Fibroblast of skin of left quadriceps (primary cell): ENCODE measurements at regions not wholly inside any gene's neighbourhood (a gene's known extent, or its start where the extent isn't known, plus 50 kb on each side); places are given as distances from the start of the nearest gene placed in this dataset.

Source experiments
- DNase-seq, 2 experiments: peaks; one replicate each; pipeline ENCODE4 v3.0.0-alpha.2; 2013; ENCODE audit warnings: low read depth in 2 of 2

DNA sequence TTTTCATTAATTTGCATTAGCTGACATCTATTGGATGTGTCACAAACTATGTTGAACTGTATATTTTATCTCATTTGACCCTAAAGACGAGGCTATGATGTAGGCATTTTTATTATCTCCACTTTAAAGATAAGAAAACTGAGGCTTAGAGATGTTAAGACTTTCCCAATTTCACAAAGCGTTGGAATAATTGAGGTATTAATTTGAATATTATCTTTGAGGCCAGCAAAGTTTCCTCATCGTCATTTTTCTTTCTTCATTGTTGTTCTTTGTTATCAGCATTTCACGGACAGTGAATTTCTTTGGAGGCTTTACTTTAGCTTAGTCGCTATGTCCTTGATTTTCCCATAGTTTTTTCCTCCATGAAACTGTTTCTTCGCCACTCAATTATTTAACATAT, 227.5 kb upstream of the MYOCD start:
- DNase-seq = no peak

DNA sequence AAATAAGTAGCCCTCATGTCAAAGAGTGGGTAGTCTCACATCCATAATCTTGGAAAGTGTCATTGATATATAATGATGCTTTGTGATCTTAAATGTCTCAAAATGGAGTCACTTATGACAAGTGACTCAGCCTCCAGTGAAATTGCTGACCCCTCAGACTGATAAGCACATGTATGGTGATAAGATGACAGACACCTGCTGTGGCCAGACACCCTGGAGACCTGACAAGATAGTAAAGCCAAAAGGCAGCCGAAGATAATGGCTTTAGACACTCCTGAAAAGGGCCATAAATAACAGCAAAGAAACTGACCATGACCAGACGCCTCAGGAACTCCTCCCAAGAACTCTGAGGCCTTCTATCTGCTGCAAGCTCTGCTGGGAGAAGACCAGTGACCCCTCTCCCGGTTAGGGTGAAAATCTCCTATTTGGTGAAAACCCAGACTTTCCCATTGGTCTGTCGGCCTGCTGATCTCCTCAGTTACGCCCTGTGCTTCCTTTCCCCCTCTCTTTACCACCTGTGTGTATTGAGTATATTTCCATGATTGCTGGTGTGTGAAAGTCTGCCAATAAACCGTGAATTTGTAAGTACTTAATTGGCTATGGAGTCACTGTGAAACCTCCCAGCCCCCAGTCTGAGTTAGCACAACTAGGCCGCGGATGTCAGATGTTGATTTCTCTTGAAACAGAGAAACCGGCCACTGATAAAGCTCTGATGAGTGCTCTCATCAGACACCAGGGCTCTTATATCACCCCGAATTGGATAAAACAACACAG, 226.7 kb upstream of the MYOCD start:
- DNase-seq = no peak

DNA sequence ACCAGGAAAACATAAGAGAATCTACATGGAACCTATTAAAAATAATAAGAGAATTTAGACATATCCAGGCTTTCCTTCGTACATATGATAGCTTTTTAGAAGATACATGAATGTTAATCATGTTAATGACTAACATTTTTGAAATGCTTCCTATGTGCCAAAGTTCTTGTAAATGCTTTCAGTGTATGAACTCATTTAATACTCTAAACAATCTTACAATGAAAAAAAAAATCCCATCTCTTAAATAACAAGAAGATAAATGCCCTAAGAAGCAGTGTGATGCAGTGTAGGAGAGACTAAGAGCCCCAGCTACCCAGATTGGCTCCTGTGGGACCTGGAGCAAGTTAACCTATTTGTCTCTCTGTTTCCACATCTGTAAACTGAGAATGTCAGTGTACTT, 220.4 kb upstream of the MYOCD start:
- DNase-seq = no peak

DNA sequence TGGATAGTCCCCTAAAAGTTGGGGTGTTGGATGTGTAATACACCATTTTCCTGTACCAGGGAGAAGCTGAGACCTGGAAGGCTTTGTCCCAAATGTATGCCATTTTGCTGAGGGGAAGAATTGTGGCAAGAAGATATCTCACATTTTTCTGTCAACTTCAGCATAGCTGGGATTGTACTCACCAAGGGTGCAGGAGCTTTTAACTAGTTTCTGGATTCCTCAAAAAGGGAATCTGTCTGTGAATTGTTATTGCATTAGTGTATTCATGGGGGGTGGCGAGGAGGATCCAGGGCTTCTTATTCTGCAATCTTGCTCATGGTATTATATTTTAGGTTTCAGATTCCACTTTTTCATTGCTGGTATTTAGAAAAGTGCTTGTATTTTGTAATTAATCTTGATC, 208.2 kb upstream of the MYOCD start:
- DNase-seq = peak; percentile 26 to 36

DNA sequence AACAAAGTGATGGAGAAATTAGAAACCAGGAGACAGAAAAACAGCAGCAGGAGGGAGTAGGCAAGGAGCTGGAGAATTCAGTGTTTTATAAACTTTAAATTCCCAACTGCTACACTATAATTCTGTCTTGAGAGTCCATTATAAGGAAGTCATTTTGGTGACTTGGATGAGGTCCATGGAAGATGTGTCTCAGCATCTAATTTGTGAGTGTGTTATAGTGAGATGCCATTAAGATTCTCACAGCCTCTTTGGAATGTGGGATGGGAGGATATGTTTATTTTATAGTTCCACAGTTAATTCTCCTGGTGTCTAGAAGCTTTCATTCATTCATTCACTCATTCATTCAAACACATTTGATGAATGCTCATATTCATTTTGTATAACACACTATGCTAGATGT, 206.0 kb upstream of the MYOCD start:
- DNase-seq = peak in 1 of 2 experiments; percentile 7

DNA sequence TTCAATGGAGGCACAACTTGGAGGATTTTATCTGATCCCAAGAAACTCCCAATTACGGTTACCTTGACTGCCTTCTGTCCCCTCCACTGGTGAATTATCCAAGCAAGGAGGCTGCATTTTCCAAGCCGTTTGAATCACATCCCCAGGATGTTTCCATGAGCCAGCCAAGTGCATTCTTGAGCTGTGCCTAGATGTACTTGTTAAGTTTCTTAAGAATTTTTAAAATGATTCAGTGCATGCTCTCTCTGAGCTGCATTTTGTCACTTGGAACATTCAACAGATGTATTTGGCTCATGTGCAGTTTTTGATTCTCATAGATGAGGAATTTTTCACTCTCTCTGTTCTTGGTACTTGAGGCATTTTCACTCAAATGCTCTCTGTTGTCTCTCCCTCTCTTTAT, 202.6 kb upstream of the MYOCD start:
- DNase-seq = peak; percentile 29 to 32

DNA sequence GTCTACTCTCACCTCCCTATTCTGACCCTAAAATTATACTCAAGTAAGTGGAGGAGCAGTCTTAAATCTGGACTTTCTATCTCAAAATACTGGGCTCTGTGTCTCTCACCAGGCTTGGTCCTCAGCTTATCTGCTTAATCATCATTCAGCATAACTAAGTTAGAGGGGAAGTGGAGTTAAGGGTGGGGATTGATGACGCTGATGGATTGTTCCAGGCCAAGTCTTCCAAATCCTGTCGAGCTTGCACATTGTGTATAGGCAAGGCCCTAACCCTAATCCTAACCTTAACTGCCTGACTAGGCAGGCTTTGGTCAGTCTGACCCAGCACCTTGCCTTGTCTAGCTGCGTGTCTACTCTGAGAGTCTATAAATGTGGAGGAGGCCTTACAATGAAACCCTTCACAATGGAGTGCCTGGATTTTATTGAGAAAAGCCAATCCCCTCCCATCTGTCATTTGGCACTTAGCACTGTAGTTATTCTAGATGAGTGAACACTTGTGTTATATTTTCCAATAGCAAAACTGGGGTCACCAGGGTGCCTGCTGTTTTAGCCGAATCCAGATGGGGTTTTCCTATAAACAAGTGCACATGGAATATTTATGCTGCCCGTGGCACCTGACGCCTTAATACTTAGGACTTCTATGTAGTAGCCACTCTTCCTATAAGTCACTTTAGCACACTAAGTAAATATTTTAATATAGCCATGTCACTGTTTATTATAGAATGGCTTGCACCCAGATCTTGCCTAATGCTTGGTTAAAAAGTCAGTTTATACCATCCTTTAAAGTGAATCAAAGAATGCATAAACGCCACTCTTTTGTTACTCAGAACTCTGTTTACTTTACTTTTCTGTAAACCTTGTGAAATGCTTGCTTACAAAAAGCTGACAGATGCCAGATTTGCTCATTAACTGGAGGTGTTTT, 193.2 kb upstream of the MYOCD start:
- no peak for DNase-seq

DNA sequence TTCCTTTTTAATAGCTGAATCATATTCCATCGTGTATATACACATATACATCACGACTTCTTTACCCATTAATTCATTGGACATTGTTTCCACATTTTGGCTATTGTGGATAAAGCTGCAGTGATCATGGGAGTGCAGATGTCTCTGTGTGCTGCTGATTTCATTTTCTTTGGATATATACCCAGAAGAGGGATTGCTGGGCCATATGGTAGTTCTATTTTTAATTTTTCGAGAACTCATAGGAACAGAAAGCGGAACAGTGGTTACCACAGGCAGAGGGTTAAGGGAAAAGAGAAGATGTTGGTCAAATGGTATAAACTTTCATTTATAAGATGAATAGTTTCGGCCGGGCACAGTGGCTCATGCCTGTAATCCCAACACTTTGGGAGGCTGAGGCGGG, 187.4 kb upstream of the MYOCD start:
- DNase-seq = no peak

DNA sequence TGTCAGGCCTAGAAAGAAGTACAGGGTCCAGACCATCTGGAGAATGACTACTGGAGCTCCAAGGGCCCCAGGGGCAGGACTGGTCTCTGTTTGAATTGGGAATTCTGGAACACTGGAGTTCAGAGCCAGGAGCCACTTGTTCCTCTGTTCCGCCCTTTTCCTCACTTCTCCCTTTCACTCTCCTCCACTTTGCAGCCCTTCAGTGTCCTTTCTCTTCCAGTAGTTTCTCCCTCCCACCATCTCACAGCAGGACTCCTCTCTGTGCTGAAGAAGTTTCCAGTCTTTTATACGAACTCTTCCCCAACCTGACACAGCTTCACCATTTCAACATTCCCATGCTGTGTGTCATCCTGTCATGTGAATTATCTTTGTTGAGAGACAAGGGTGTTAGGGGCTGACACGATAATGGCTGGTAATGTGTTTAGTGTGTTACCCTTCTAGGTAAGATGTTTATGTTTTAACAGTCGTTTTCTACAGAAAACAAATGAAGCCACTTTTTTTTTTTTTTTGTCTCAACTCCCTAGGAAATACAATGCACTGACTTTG, 180.3 kb upstream of the MYOCD start:
- no peak for DNase-seq

DNA sequence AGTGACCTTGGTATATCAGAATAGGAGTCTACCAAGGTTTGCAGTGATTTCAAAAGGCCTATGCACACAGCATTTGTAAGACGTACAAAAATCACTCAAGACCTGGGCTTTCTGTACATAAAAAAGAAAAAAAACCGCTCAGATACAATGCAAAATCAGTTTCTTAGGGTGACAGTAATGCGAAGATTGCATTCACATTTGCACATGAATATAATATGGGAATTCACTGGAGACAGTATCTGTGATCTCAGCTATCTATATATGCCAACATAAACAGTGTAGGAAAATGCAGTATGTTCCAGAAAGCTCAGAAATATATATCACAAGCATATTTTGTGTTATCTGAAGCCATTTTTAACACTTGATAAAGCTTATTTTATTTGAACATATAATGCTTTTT, 176.4 kb upstream of the MYOCD start:
- no peak for DNase-seq

DNA sequence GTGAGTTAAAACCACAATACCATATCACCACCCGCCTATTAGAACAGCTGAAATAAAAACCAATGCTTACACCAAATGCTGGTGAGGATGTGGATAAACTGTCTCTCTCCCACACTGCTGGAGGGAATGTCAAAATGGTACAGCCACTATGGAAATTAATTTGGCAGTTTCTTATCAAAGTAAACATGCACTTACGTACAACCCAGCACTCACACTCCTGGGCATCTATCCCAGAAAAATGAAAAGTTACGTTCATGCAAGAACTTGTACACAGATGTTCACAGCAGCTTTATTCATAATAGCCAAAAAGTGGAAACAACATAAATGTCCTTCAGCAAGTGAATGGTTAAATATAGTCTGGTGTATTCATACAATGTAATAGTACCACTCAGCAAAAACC, 173.2 kb upstream of the MYOCD start:
- DNase-seq = no peak

DNA sequence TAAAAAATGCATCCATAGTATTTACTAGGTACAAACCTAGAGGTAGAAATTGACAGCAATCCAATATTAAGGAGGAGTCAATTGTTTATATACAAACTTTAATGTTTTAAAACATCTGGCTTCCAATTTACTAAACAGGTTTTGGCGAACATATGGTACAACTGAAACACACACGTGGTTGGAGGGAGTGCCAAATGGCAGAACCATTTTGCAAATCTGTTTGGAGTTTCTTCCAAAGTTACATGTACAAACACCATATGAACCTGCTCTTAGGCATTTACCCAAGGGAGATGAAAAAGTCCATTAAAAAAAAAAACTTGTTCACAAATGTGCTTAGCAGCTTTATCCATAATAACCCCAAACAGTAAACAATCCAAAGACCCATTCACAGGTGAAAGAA, 159.8 kb upstream of the MYOCD start:
- DNase-seq = no peak

DNA sequence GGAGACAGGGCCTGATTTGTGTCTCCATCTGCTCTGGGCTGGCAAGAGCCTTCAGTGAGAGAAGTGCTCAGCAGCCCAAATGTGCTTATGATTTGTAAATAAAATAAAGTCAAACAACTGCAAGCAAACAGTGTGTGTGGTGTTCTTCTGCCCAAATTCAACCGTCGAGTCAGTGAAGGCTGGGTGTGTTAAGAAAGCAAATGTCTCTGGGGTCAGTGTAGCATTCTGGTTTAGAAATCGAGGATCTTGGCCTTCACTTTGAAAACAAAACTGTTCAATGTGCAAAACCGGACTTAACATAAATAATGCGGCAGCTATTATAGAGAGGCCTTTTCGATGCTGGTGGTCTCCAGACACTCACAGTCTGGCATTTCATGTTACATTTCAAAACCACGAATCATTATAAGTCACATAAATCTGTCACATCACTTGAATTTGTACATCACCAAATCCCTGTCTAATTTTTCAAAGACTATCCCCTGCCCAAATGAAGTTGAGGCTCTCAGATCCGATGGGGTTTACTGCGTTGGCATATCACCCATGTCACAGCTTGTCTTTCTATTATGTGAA, 158.6 kb upstream of the MYOCD start:
- DNase-seq = no peak

DNA sequence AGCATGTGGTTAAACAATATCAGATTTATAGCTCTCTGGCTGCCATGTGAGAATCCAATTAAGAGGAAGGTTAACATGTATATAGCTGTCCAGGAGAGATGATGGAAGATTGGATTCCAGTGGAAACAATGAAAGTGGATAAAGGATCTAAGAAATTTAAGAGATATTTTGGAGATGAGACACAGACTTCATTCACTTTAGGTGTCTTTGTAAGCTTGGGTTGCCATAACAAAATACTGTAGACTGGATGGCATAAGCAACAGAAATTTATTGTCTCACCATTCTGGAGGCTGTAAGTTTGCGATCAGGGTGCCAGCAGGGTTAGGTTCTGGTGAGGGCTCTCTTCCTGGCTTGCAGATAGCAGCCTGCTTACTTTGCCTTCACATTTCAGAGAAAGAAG, 155.9 kb upstream of the MYOCD start:
- DNase-seq = no peak

DNA sequence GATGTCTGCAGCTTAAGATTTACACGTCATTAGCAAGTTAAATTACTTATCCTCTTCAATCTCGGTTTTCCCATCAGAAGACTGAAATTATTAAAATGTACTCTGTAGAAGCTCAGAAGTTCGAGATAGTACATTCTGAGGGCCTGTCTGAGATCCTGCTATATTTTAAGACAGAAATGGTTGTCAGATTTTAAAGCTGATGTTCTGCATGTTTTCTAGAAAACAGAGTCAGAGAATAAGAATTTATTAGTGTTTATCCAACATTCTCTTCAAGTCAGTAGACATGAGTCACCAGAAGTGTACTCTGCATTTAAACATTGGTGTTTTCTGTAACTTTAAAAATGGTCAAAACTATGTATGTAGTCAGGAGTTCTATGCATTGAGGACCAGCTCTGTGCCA, 155.2 kb upstream of the MYOCD start:
- peak in 1 of 2 experiments; percentile 45 for DNase-seq

DNA sequence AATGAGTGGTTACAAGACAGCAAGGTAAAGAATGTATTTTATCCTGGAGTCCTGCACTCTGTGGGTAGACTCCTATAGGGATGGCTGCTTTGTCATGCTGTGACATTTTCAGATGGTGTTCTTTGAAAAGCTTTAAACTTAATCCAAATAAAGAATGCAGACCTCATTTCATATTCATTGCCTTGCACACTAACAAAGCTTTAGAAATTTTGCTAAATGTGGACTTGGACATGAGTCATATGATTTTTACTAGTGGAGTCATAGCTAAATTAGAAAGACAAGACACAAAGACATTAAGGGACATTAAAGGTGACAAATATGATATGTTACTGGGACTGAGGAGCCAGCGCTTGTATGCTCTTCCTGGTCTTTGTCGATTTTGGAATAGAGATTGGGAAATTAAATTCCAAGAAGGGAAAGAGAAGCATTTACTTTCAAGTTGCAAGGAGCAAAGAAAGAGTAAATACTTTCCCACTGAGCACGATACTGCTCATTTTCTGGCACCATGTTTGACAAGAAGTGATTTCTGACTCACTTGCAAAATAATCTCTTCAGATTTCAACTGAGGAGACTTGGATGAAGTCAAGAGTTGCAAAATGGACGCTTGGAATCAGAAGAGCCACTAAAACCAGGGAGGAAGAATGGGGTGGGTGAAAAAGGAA, 152.9 kb upstream of the MYOCD start:
- DNase-seq = no peak

DNA sequence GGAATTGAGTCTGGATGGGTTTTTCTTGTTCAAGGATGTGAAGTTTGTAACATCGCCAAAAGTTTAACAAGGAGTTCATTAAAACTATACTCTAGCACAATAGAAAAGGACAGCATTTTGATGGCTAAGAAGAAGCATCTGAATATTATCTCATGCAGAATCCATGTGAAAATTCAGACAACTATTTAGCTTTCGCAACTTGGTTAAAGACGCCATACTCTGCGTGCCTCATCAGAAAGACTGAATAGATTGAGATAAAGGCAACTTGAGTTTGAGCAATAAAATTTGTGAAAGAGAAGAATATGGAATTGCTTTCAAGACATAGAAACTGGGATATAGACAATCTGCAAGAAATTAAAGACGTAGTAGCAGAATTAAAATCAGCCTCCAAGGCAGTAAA, 151.1 kb upstream of the MYOCD start:
- no peak for DNase-seq

DNA sequence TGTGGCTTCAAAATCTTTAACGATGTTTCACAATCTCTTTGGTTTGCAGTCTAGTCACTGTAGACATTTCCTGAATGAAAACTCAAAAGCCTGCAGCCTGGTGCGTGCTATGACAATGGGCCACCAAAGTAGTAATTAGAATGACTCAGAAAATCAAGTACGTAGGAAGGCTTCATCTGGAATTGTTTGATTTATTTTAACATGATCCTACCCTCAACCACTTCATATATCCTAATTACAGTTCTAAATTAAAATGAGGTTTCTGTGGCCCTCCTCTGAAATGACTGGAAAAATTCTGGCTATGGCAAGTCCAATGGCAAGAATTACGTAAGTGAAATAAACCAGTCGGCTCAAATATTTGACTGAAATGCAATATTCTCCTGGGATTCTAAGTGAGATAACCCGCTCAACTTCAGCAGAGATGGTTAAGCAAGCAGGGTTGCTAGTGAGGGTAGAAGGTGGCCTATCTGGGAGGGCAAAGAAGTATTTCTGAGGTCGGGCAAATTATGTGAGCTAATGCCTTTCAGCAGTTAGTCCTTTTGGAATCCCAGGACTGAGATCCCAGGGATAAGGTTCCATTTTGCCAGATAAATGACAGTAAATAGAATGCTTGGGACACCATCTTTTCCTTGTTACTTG, 145.6 kb upstream of the MYOCD start:
- peak; percentile 79 to 83 for DNase-seq

DNA sequence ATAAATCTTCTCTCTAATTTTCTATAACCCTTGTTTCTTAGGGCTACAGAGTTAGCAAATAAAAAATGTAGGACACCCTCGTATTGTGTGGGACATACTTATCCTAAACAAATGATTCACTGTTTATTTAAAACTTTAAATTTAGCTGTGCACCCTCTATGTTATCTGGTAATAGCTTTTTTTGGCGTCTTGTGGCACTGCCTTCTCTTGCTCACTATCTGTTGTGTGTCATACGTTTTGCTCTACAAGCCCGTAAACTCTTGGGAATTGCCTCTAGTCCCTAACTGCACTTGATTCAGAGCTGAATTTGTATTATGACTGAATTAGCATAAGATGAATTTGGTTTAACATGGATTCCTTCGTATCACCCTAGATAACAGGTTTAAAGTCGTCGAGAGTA, 144.3 kb upstream of the MYOCD start:
- no peak for DNase-seq

DNA sequence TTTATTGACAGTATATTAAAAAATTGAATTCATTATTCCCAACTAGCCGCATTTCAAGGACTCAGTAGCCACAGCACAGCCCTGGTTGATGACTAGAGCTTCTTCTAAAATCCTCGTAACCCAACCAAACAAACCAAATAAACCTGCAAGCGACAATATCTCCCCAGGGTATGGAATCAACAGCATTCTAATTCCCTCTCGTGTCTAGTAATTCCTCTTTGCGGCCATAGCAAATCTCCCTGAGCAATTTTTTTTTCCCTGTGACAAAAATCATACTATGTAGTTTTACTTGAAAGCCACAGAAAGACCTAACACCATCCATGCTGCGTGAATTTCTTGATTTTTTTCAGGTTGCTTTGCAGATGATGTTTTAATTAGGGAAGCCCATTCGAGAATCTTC, 143.4 kb upstream of the MYOCD start:
- DNase-seq = no peak

DNA sequence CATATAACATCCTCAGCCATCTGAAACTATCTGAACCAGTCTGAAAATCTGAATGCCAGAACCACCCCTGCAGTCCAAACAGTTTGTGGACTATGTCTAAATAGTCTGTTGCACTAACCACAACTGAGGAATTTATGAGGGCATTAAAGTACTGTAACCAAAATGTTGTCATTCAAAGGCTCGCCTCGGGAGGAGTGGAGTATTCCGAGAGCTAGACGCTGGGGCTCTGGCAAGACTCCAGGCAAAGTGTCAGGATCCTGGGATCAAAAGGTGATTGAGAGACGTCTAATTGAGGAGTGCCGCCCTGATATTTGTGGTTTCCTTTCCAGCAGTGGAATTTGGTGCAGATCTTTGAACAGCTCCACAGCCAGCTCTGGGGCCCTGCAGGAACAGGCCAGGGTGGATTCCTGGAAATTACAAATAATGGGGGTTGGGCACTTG, 142.9 kb upstream of the MYOCD start:
- peak; percentile 86 to 89 for DNase-seq
